RPMI8226 (cell line): ENCODE measurements at regions not wholly inside any gene's neighbourhood (a gene's known extent, or its start where the extent isn't known, plus 50 kb on each side); places are given as distances from the start of the nearest gene placed in this dataset.
"Not testable (repeated sequence)": the region's sequence is repeated elsewhere in the genome, so short reads cannot be mapped to it uniquely, and the experiment has no call there.

ENCODE experiments used
- DNase-seq: peaks from one replicate; pipeline ENCODE4 v3.0.0-alpha.2; 2015

DNA sequence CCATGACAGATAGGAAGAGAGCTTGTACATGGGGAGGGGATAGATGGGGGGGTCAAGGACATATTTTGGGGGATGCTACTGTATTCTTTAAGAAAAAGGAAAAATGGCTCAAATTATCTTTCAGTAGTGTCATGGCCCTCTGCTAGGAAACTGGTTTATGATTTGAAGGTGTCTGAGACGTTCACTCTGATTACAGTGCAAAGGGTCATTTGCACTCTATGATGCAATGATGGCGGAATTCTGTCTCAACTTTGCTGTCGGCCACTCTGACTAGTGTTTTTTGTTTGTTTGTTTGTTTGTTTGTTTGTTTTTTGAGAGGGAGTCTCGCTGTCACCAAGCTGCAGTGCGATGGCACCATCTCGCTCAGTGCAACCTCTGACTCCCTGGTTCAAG, 180.0 kb downstream of the SOX4 start:
- DNase-seq: no peak

DNA sequence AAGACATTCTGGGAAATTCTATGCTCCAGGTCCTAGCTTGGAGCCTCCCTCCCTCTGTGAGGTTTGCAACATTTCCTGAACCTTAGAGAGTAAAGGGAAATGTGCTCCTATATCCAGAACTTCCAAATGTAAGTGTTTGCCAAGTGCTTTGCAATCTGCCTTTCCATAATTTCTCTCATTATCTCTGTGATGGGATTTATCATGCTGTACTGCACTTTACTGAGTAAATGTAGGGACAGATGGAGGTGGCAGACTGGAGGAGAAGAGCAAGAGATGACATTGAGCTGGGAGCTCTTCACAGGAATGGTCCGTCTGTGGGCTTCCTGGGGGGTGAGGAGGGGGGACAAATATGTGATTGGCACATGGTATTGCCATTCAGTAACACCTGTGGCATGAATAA, 184.3 kb downstream of the SOX4 start:
- DNase-seq: no peak

DNA sequence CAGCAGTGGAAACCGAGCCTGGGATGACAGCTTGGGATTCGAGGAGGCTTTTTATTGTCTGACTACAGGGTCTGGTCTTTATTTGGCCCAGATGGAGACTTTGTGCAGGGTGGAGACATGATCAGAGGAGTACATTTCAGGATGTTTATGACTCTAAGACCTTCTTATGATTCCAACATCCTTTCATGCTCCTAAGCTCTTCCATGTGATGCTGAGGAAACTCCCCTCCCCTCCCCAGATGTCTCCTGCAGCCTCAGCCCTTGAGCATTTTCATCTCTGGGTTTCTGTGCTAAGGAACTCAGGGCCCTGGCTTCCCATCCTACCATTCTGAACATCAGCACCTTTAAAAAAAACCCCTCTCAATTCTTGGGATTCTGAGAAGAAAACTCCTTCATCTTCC, 186.6 kb downstream of the SOX4 start:
- DNase-seq: no peak

DNA sequence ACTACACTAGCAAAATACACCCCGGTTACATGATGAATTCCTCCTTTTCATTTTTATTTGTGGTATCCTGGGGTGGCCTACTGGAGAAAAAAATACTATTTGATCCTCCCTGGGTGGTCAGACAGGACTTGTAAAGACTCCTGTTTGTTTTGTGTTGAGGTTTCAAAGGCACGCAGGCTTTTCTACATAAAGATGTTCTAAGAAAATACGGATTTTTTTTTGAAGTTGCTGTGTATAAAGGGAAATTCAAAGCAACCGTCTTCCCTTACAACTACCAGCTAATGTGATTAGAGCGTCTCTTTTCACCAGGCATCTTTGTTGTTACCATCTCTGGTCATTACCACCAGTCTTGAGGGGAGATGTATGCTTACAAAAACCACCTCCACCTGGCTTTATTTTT, 187.1 kb downstream of the SOX4 start:
- no peak for DNase-seq

DNA sequence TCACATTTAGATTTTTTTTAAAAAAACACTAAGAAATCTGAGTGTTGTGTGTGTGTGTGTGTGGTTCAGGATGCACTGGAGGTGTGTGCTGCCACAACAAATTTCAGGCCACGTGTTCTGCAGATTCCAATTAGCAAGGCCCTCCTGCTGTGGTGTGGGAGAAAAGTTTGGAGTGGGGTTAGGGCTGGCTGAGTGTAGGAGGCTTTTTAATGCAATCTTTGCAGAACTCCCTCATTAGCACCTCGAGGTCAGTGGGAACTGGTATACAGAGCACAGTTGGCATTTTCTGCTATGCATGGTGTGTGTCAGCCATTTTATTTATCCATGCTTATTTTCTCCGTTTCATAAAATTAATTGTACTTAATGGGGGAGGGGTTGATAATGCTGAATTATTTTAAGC, 187.6 kb downstream of the SOX4 start:
- no peak for DNase-seq

DNA sequence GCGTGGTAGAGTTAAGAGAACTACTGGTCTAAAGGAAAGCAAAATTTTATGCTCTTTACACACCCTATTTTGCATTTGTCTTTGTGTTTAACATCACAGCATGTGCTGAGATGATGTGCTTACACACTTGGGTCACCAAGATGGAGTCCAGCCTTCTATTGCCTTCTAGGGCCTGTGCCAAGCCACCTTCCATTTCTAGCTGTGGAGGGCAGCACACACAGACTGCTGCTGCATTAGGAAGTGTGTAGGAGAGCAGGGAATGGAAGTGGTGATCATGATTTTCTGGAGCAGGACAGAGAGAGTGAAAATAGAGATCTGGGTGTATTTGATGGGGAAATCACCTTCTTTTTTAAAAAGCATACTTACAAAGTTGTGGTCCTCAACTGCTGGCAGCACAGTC, 191.6 kb downstream of the SOX4 start:
- no peak for DNase-seq

DNA sequence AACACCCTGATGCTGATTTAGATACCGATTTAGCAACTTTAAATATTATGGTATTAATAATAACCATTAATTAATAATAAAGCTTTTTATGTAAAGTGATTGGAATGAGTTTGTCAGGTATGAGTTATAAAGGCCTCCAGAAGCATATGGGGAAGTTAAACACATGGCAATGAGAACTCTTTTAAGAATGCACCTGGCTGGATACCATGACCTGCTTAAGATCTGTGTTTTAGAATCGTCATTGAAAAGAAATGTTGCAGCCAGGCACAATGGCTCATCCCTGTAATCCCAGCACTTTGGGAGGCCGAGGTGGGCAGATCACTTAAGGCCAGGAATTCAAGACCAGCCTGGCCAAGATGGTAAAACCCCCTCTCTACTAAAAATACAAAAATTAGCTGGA, 197.5 kb downstream of the SOX4 start:
- no peak for DNase-seq

DNA sequence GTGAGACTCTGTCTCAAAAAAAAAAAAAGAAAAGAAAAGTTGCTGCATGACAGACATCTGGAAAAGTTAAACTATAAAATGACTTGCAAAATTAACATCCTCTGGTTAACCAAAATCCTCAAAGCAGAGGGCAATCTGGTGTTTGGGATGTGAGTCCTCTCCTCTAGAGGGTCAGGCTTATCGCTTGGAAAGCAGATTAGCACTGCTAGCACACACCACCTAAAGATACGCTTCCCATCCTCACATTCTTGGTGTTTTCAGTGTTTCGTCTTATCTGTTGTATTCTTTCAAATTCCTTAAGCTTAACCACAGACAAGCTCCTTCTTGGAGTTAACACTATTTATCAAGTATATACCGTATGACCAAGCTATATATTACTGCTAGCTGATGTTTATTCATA, 198.0 kb downstream of the SOX4 start:
- no peak for DNase-seq

DNA sequence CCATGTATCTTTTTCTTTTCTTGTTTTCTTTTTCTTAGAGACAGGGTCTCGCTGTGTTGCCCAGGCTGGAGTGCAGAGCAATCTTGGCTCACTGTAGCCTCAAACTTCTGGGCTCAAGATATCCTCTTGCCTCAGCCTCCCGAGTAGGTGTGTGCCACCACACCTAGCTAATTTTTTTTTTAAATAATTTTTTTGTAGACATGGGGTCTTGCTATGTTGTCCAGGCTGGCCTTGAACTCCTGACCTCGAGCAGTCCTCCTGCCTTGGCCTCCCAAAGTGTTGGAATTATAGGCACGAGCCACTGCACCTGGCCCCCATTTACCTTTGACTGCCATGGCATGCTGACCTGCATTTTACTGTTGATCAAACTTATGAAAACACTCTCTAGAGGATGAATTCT, 198.6 kb downstream of the SOX4 start:
- DNase-seq: no peak

DNA sequence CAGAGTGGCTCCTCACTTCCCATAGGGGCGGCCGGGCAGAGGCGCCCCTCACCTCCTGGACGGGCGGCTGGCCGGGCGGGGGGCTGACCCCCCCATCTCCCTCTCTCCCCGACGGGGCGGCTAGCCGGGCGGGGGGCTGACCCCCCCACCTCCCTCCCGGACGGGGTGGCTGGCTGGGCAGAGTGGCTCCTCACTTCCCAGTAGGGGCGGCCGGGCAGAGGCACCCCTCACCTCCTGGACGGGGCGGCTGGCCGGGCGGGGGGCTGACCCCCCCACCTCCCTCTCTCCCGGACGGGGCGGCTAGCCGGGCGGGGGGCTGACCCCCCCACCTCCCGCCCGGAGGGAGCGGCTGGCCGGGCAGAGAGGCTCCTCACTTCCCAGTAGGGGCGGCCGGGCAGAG, 203.4 kb downstream of the SOX4 start:
- not testable (repeated sequence) for DNase-seq

DNA sequence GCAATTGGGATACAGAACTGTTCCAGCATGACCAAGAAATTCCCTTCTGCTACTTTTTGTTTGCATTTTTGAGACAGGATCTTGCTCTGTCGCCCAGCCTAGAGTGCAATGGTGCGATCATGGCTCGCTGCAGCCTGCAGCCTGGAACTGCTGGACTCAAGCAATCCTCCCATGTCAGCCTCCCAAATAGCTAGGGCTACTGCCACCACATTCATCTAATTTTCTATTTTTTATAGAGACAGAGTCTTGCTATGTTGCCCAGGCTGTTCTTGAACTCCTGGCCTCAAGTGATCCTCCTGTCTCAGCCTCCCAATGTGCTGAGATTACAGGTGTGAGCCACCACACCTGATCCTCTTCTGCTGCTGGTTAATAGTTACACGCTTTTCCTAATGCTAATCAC, 204.9 kb downstream of the SOX4 start:
- no peak for DNase-seq

DNA sequence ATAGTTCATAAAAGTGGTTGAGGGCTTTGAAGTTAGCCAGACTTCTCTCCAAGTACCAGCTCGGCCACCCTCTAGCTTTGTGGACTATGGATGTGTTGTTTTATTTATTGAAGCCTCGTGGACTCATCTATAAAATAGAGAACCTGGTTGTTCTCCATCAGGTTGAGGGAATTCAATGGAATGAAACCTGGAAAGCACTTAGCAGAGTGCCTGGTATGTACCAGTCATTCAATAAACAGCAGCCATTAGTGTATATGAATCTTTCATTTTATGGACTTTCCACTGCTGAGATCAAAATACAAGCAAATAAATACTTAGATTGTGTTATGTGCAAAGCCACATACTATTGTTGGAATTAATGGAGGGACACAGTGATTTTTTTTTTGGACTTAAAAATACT, 206.8 kb downstream of the SOX4 start:
- DNase-seq: no peak

DNA sequence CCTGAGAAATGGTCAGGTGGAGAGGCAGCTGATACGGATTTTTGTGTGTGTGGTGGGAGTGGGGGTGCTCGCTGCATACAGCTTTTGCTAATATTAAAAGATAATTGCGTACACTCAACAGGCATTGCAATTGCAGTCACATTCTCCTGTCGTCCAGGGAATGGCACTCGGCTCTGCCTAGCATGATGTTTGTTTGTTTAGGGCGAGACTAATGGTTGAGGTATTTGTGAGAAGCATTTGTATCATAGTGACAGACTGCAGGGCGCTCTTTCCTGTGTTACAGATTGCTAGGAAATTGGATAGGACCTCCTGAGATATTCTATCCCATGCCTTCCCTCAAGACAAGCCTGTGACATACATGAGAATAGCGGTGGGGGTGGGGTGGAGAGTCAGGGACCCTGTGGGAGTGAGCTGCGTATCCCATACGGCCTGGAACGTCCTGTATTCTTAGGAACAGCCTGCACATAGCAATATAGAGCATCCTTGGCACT, 207.4 kb downstream of the SOX4 start:
- DNase-seq: no peak

DNA sequence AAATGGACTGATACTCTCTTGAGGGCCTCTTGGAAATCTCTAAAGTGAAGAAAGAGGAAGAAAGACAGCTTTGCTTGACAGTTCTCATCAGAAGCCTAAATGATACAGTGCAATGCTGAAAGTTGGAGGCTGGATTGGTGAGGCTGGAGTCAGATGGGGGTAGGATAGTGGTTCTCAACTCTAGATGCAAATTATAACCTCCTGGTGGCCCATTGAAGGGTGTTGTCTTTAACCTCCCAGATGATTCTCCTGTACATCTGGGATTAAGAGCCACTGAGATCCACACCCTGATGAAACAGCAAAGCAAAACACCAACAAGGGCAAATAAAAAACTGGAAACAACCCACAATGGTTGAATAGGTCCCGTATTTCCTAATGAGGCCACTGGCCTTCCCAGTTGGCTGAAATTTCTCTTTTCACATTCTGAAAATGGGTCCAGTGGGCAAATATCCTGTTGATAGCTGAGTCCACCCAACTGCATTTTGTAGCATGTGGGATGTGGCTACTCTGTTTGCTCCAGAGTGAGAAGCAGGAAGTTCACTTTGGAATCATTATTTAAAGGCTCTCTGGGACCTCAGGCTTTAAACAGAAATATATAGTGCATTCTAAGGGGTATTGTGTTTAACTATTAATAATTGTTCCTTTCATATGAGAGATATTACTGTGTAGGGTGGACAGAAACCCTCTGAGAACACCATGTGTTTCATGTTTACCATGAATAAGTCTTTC, 208.1 kb downstream of the SOX4 start:
- no peak for DNase-seq

DNA sequence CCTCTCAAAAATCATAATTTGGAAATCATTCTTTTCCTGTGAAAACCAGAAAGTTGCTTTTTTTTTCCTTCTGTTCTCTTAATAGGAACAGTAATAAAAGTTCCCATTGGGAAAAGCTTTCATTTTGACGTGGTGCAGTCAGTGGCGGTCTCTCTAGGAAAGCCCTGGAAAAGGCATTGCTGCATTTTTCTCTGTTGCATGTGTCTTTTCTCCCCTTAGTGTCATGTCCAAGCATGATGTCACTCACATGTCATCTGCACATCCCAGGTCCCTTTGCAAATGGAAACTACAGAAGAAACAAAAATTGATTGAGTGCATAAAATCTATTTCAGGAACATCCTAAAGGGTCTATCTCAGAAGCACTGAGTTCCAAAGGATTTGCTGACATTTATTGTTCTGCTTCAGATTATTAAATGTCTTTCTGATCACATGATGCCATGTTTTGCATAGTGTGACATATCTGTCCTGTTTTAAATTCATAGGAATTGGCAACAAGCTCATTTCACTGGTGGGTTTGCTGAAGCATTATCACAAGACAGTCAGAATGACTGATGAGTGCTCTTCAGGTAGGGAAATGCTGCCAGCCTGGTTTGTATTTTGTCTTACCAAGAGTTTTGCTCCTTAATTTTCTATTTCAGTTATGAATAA, 208.7 kb downstream of the SOX4 start:
- no peak for DNase-seq

DNA sequence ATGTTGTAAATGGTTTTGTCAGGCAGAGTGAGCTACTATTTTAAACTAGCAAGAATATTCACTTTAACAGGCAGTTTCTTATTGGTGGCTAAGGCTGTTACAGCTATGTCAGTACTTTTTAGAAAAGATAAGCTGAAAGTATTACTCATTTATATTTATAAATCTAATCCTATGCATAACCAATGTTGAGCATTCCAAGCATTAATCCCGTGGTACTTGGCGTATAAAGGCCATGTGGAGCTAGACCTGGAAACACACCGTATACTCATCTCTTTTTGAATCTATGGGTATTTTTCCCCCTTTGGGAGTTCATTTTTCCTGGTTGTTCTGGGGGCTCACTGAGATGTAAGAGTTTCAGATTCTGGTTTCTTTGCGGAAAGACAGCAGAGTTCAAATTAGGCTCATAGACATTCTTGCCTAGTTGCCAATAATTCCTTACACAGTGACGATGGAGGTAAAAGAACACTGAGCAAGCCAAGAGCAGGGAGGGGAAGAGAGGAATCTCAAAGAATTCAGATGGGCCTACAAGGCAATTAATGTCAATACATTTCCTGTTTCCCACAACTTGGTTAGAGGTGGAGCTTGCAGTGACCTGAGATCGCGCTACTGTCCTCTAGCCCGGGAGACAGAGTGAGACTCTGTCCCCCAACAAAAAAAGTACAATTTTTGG, 211.5 kb downstream of the SOX4 start:
- DNase-seq: no peak

DNA sequence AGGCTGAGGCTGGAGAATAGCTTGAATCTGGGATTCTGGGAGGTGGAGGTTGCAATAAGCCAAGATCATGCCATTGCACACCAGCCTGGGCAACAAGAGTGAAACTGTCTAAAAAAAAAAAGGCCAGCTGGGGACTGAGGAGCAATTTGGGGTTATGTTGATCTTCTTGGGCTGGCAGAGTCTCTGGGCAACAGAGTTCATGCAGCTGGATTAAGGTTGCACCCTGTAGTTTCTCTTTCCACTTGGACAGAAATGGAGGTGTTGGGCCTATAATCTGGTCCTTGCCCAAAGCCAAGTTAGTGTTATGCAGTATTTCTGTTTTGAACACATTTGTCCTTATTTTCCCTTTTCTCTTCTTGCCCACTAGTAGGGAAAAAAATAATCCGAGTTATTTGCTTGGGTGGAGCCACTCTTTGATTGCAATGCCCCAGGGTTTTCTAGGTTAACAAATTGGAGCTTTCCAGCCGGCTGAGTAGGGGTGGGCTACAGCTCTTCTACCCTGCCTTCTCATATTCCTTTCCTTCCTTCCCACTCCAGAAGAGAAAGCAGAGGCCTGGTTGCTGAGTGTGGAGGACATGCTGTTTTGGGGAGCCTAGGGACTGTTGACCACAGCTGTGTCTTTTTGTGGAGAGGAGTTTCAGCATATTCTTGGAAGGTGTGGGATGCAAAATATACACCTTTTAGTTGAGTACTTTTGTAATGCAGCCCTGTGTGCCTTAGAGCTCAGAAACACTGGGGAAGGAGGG, 213.9 kb downstream of the SOX4 start:
- DNase-seq: no peak

DNA sequence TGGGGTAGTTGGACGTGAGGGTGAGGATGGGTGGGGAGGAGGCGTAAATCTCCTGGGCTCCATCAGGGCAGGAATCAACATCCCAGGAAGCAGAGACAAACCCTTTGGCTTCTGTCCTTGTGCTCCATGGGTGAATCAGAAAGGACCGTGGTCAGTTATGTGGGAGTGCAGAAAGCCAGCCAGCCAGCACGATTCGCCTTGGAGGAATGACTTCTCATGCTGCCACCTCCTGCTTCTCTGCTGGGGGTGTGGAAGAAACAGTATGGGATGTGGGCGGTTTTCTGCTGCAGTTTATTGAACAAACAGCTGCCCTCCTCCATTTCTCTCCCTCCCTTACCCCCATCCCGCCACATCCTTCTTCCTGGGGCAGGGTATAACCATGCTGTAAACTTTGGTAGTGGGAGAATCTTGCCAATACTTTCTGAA, 214.5 kb downstream of the SOX4 start:
- no peak for DNase-seq

DNA sequence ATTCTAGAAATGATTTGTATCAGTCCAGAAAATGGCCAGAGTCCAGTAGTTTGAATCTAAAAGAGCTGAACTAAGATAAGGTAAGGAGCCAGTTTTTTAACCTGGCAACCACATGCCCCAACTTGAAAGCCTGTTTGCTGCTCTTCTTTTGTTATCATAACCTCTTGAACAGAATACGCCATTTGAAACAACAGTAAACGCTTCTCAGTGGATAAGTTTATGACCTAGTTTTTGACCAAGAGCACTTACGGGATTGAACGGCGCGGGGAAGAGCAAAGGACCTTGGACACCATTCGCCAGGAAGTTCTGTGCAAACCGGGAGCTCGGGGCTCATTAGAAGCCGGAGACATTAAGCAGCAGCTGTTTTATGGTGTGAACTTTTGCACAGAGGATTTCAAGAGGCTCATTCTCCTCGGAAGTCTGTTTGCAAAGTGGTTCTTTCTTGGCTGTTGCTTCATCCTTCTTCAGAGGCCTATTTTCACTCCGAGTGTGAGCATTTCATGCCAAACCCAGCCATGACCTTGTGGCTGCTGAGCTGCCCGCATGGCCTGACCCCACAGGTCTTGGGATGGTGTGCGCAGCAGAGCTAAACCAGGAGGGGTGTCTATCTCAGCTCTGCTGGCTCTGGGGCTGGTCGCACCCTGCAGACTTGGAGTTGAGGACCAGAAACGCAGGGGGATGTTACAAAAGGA, 215.1 kb downstream of the SOX4 start:
- DNase-seq: no peak

DNA sequence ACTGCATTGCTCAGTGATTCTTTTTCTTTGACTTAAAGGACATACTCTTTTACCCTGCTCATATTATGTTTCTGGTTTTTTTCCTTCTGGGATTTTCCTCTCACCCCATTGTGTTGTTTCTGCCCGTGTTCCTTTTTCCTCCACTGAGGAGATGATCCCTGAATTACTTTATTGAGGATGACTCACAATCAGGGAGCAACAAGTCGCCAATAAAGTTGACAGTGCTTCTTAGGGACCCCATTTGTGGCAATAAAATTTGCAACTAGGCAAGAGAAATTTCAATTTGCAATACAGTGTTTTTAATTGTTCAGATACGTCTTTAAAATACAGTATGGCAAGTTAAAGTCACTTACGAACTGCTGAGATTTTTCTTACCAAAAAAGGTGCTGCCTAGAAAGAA, 217.9 kb downstream of the SOX4 start:
- DNase-seq: no peak

DNA sequence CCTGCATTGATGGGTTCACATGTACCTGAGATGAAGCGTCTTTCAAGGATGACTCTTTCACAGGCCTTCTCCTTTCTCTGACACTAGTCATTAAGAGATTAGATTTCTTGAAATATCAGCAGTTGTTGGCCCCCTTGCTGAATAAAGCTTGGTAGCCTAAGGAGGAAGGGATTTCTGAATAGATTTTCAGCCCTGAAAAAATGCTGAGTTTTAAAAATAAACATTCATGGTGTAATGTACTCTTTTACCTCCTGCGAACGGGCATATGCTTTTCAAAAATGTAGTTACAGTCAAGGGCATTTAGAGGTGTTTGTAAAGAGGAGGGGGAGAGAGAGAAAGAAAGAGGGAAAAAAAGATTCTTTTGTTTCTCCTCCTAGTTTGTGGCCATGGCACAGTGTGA, 222.7 kb downstream of the SOX4 start:
- DNase-seq: no peak

DNA sequence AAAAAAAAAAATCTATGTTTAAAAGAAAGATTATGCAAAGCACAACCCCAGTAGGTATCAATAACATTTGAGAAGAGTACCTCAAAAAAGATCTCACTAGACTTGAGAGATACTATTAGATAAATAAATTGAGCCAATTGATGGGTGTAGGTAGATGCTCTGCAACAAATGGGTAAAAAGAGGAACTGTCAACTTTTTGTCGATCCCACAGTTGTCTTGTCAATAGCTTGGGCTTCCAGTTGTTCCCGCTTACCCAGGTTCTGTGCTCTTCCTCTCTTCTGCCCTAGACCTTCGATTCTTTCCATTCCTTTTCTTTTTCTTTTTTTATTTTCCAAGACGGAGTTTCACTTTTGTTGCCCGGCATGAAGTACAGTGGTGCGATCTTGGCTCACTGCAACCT, 226.9 kb downstream of the SOX4 start:
- no peak for DNase-seq

DNA sequence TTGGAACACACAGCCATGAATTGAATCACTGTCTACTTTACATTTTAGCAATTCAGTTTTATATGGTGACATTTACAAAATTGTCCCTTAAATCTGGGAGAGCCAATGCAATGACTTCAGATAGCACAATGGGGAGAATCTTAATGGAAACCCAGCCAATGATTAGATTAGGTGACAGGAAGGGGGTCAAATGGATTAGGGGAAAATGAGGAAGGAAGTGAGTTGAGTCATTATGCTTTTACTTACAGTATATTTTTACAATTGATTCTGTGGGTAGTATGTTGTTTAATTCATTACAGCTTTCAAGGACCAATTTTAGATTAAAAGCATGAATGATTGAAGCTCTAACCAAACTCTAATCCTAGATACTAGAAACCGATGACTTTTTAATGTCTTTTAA, 229.8 kb downstream of the SOX4 start:
- no peak for DNase-seq
